ENCODE measurements at regions not wholly inside any gene's neighbourhood (a gene's known extent, or its start where the extent isn't known, plus 50 kb on each side); places are given as distances from the start of the nearest gene placed in this dataset.
A peak's percentile ranks its signal among the peaks of the same experiment; 100 is the strongest.

- Mint-ChIP-seq H3K4me1 (peaks cover 28% of the 10 kb centered on the region), H3K36me3 (no peaks in the 10 kb centered on the region), H3K27me3 (peaks cover 17% of the 10 kb centered on the region), H3K4me3 (no peak overlapping the region), H3K27ac (no peak overlapping the region), H3K9me3 (no peaks in the 10 kb centered on the region)
- no peak for ATAC-seq
Measured at GRCh38 chr18:10265560-10266333, 188.7 kb upstream of the APCDD1 start.

- peaks cover 28% of the 10 kb centered on the region for H3K4me1 Mint-ChIP-seq
- no peaks in the 10 kb centered on the region for H3K9me3 Mint-ChIP-seq
- no peak for ATAC-seq
- H3K36me3 Mint-ChIP-seq: no peaks in the 10 kb centered on the region
- H3K27ac Mint-ChIP-seq: no peak overlapping the region
- H3K4me3 Mint-ChIP-seq: no peak overlapping the region
- peaks cover 17% of the 10 kb centered on the region for H3K27me3 Mint-ChIP-seq
Measured at GRCh38 chr18:10266334-10266590, 188.2 kb upstream of the APCDD1 start.

GRCh38 chr18:10269261-10269660, 185.2 kb upstream of the APCDD1 start:
- Mint-ChIP-seq H3K27ac (no peak overlapping the region), H3K9me3 (no peaks in the 10 kb centered on the region), H3K36me3 (no peaks in the 10 kb centered on the region), H3K27me3 (no peaks in the 10 kb centered on the region), H3K4me1 (peaks cover 12% of the 10 kb centered on the region), H3K4me3 (no peak overlapping the region)
- no peak for ATAC-seq

- Mint-ChIP-seq H3K36me3 (no peaks in the 10 kb centered on the region), H3K27me3 (no peaks in the 10 kb centered on the region), H3K4me1 (peaks cover 7% of the 10 kb centered on the region), H3K27ac (no peak overlapping the region), H3K4me3 (no peak overlapping the region), H3K9me3 (no peaks in the 10 kb centered on the region)
- no peak for ATAC-seq
Measured at GRCh38 chr18:10270151-10270571, 184.3 kb upstream of the APCDD1 start.

- H3K27ac Mint-ChIP-seq: no peak overlapping the region
- peaks cover 3% of the 10 kb centered on the region for H3K9me3 Mint-ChIP-seq
- no peak overlapping the region for H3K4me3 Mint-ChIP-seq
- no peaks in the 10 kb centered on the region for H3K36me3 Mint-ChIP-seq
- H3K4me1 Mint-ChIP-seq: no peaks in the 10 kb centered on the region
- no peaks in the 10 kb centered on the region for H3K27me3 Mint-ChIP-seq
- ATAC-seq: no peak
Measured at GRCh38 chr18:10271481-10271880, 183.0 kb upstream of the APCDD1 start.

- peaks cover 3% of the 10 kb centered on the region for H3K9me3 Mint-ChIP-seq
- no peak overlapping the region for H3K4me3 Mint-ChIP-seq
- H3K36me3 Mint-ChIP-seq: no peaks in the 10 kb centered on the region
Measured at GRCh38 chr18:10274301-10274700, 180.1 kb upstream of the APCDD1 start.

GRCh38 chr18:10275486-10275885, 178.9 kb upstream of the APCDD1 start:
- Mint-ChIP-seq H3K4me3 (no peak overlapping the region), H3K27ac (no peak overlapping the region)
- ATAC-seq: no peak

More at GRCh38 chr18:10274301-10274700, 180.1 kb upstream of the APCDD1 start:
- Mint-ChIP-seq H3K27ac (no peak overlapping the region), H3K4me1 (no peaks in the 10 kb centered on the region), H3K27me3 (no peaks in the 10 kb centered on the region)
- ATAC-seq: no peak

GRCh38 chr18:10278265-10278664, 176.2 kb upstream of the APCDD1 start:
- Mint-ChIP-seq H3K27me3 (no peaks in the 10 kb centered on the region), H3K36me3 (no peaks in the 10 kb centered on the region), H3K27ac (no peak overlapping the region), H3K9me3 (peaks cover 3% of the 10 kb centered on the region), H3K4me3 (no peak overlapping the region), H3K4me1 (peaks cover 5% of the 10 kb centered on the region)
- ATAC-seq: no peak

More at GRCh38 chr18:10275486-10275885, 178.9 kb upstream of the APCDD1 start:
- no peaks in the 10 kb centered on the region for H3K27me3 Mint-ChIP-seq
- H3K4me1 Mint-ChIP-seq: no peaks in the 10 kb centered on the region
- H3K36me3 Mint-ChIP-seq: no peaks in the 10 kb centered on the region
- peaks cover 3% of the 10 kb centered on the region for H3K9me3 Mint-ChIP-seq

GRCh38 chr18:10279471-10279870, 175.0 kb upstream of the APCDD1 start:
- Mint-ChIP-seq H3K27ac (no peak overlapping the region), H3K9me3 (peaks cover 3% of the 10 kb centered on the region), H3K27me3 (no peaks in the 10 kb centered on the region), H3K4me1 (peaks cover 17% of the 10 kb centered on the region), H3K36me3 (no peaks in the 10 kb centered on the region), H3K4me3 (no peak overlapping the region)
- no peak for ATAC-seq

- Mint-ChIP-seq H3K4me1 (peaks cover 23% of the 10 kb centered on the region), H3K9me3 (peaks cover 3% of the 10 kb centered on the region), H3K27ac (no peak overlapping the region), H3K27me3 (no peaks in the 10 kb centered on the region), H3K36me3 (no peaks in the 10 kb centered on the region), H3K4me3 (no peak overlapping the region)
- no peak for ATAC-seq
Measured at GRCh38 chr18:10279905-10280644, 174.4 kb upstream of the APCDD1 start.

GRCh38 chr18:10284540-10285282, 169.7 kb upstream of the APCDD1 start:
- peak; percentile 6 for ATAC-seq
- H3K4me3 Mint-ChIP-seq: no peak overlapping the region
- H3K9me3 Mint-ChIP-seq: peaks cover 13% of the 10 kb centered on the region
- H3K36me3 Mint-ChIP-seq: peaks cover 11% of the 10 kb centered on the region
- no peaks in the 10 kb centered on the region for H3K27me3 Mint-ChIP-seq
- H3K4me1 Mint-ChIP-seq: peaks cover 47% of the 10 kb centered on the region
- H3K27ac Mint-ChIP-seq: no peak overlapping the region

- ATAC-seq: peak; percentile 86
- peaks cover 13% of the 10 kb centered on the region for H3K9me3 Mint-ChIP-seq
- H3K27me3 Mint-ChIP-seq: no peaks in the 10 kb centered on the region
- H3K4me1 Mint-ChIP-seq: peaks cover 50% of the 10 kb centered on the region
- H3K27ac Mint-ChIP-seq: no peak overlapping the region
- H3K4me3 Mint-ChIP-seq: no peak overlapping the region
- H3K36me3 Mint-ChIP-seq: peaks cover 11% of the 10 kb centered on the region
Measured at GRCh38 chr18:10285283-10285640, 169.2 kb upstream of the APCDD1 start.

- Mint-ChIP-seq H3K4me1 (peaks cover 56% of the 10 kb centered on the region), H3K27ac (no peak overlapping the region), H3K36me3 (peaks cover 11% of the 10 kb centered on the region), H3K4me3 (no peak overlapping the region), H3K9me3 (peaks cover 13% of the 10 kb centered on the region), H3K27me3 (no peaks in the 10 kb centered on the region)
- ATAC-seq: no peak
Measured at GRCh38 chr18:10286580-10287150, 167.8 kb upstream of the APCDD1 start.

- peaks cover 42% of the 10 kb centered on the region for H3K4me1 Mint-ChIP-seq
- no peak for ATAC-seq
- no peak overlapping the region for H3K27ac Mint-ChIP-seq
- H3K27me3 Mint-ChIP-seq: no peaks in the 10 kb centered on the region
- H3K9me3 Mint-ChIP-seq: peaks cover 13% of the 10 kb centered on the region
- H3K36me3 Mint-ChIP-seq: peaks cover 11% of the 10 kb centered on the region
- H3K4me3 Mint-ChIP-seq: no peak overlapping the region
Measured at GRCh38 chr18:10289251-10289650, 165.2 kb upstream of the APCDD1 start.

- H3K36me3 Mint-ChIP-seq: peaks cover 11% of the 10 kb centered on the region
- H3K27ac Mint-ChIP-seq: no peak overlapping the region
- no peak for ATAC-seq
- H3K4me1 Mint-ChIP-seq: peaks cover 34% of the 10 kb centered on the region
- peaks cover 13% of the 10 kb centered on the region for H3K9me3 Mint-ChIP-seq
- no peaks in the 10 kb centered on the region for H3K27me3 Mint-ChIP-seq
- H3K4me3 Mint-ChIP-seq: no peak overlapping the region
Measured at GRCh38 chr18:10289951-10290637, 164.3 kb upstream of the APCDD1 start.

Measured in stimulated activated memory B cell treated with anti-CD40 and anti-IgM and Interleukin-4, amounts not matched to agents 10 μg/mL and 1 μg/mL and 100 μg/mL, for 72 hours (primary cell).